SK-N-DZ (cell line): ENCODE measurements at regions not wholly inside any gene's neighbourhood (a gene's known extent, or its start where the extent isn't known, plus 50 kb on each side); places are given as distances from the start of the nearest gene placed in this dataset.

ENCODE experiments used
- DNase-seq: peaks from one replicate; pipeline ENCODE4 v3.0.0-alpha.2; 2015; ENCODE audit warnings: low spot score

DNA sequence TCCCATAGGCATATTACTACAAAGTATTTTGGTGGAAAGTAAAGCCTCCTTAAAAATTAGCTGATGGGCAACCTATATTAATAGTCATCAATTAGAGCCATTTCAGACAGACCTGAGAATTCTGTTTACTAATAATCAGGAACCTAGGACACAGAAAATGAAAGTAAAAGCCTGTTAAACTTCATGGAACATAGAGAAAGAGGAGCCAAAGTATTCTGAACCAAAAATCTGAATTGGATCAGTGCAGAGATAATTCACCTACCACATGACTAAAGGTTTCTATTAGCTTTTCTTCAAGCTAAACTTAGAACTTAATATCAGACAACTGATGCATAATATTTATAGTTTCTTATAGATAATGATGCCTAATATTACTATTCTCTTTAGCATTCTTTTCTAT lies 204.5 kb upstream of the RHOBTB1 start:
- no peak for DNase-seq

DNA sequence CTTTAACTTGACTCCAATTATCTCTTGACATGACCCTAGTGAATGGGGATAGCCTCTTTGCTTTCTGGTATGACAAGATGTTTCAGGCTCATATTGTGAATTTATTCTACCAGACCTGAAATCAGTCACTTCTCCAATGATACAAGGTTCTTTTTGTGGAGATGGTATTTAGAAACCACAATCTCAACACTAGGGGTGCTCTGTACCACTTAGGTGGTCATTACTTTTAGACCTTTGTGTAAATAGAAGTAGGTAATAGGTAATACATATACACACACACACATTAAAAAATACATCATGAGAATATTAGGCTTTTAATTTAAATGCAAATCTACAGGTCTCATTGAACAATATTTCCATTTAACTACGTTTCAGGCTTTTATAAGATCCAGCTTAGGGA lies 199.0 kb upstream of the RHOBTB1 start:
- DNase-seq, result no peak

DNA sequence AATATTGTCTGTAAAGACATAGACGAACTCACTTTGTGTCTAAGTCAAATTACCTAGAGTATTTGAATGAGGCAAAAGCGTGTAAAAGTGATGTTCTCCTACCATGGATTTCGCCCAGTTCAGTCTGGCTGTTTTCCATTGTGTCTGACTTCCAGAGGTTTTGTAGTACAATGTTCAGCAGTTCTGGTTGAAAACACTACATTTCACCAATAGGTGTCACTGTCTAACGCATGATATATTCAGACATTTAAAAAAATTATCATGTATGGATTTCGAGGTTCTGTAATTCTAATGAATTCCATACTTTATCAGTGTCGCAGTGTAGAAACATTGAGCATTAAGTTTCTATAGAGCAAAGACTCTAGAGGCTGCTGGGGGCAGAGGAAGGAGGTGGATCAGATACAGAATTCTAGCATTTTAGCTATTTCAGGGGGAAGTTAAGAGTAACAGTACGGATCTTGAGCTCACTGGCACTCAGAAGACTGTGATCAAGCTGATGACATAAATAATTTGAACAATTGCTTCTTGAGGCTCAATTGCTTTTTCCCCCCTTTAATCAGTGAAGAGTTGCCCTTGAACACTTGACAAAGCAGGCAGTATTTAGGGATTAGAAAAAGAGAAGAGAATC lies 196.9 kb upstream of the RHOBTB1 start:
- DNase-seq, result peak; percentile 70

DNA sequence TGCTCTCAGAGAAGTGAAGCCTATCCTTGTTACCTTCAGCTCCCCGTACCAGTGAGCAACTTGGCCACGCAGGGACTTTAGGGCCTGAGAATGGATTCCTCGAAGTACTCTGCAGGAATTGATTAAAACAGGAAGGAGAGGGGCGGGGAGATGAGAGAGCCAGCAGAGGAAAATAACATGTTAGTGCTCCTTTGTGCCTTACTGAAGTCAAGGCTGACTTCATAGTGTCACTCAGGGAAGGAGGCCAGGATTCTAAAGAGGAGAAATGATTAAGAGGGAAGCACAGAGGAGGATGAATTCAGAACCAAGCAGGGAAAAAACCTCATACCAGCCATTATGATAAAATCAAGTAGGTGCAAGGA lies 195.6 kb upstream of the RHOBTB1 start:
- no peak for DNase-seq

DNA sequence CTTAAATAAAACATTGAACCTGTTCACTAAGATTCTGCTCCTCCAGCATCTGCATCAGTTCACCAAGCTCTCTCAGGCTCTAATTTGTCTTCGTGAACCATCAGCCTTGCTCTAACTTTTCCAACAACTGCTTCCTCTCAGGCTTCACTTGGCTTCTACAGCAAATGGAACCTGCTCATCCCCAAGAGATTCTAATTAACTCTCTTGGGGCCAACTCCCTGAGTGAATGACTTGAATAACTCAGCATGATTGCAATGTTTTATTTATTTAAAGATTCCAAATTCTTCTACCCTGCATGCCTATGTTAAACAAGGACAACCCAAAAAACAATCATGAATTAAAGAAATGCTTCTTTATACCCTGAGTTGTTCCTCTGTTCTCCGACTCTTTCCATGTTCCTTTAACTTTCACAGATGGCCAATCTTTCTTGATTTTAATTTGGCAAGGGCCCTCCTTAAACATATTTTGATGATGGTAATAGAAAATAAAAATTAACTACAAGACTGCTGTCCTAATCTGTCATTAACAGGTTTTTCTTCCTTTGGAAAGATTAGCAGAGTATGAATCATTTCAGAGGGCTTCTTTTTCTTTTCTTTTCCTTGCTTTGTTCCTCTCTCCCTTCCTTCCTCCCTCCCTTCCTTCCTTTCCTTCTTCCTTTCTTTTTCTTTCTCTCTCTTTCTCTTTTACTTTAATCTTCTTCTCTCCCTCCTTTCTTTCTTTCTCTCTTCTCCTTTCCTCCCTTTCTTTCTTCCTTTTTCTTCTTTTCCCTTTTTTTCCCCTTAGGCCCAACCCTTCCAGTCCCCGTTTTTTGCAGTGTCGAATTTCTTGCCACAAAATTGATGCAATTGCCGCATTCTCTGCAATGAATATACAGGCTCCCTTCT lies 195.0 kb upstream of the RHOBTB1 start:
- no peak for DNase-seq

DNA sequence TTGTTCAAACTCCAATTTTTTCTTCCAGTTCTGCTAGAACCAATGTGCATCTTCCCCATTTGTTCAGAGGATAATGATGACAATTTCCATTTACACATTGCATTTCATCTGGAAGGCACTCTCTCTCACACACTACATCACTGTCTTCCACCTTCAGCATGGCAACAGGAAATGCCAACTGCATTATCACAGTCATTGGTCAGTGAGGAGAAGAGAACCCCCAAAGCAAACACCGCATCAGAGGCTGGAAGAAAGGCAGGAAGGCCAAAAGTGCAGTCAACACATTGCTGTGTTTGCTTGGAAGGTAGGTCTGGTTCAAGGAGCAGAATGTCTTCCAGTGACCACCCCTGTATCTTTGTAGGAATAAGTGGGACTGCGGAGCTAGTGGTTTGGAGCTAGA lies 192.2 kb upstream of the RHOBTB1 start:
- DNase-seq, result no peak

DNA sequence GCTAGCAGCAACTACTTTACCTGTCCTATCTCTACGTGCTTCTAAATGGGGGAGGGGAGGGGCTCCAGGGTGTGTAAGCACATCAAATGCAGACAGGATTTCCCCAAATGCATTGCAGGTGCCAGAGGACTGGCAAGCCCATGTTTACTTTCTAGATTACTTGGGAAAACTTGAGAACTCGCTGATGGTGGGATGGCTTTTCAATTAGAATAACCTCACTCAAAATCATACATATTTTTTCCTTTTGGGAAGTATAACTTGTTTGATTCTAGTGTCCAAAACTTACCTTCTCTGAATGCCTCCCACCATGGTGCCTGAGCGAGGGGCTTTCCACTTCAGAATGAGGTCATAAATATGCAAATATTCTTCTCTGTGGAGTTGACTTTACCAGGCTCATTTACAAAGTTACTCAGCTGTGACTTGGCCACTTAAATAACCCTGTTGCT lies 191.3 kb upstream of the RHOBTB1 start:
- DNase-seq, result no peak

GRCh38 chr10:61130366-61130765 lies 186.4 kb upstream of the RHOBTB1 start:
- no peak for DNase-seq

- no peak for DNase-seq
These were observed 184.2 kb upstream of the RHOBTB1 start for GRCh38 chr10:61128196-61128595.

DNA sequence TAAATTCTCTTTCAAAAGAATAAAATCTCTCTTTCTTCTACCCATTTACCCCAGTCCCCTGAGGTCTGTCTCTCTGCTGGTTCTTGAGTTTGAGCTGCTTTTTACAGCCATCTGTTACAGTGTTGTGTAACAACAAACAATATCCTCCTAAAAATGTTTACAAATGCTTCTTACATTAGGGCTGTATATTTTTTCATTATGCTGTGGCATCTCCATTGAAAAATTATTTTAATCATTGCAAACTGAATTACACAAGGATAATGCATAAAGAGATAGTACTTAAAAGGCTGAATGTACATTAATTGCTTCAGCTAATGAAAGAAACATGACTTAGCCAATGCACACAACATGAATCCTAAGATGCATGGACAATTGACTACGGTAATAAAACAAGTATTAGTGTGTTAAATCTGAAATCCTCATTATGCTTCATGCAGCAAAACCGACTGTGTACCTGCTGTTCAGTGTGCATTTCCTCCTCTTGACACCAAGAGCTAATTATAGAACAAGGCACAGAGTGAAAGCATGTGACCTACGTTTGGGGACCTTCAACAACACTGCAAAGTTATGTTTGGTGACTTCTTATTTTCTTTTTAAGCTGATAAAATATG lies 181.7 kb upstream of the RHOBTB1 start:
- DNase-seq, result no peak

GRCh38 chr10:61124756-61125530 lies 181.0 kb upstream of the RHOBTB1 start:
- no peak for DNase-seq

DNA sequence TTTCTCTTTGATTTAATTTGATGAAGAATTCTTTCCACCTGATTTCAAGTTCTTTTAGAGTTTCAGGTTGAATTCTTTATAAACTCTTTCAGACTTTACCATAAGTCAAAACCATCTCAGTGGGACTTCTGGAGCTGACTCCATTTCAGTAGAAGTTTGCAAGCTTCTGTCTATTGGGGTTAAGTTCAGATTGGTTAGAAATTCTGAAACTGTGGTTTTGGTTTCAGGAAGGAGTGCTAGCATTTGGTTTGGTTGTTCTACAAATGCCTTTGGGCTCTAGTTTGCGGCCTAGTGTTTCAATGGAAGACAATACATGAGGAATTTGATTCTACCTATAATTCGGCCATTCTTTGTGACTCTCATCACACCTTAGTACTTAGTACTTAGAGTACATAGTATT lies 176.8 kb upstream of the RHOBTB1 start:
- no peak for DNase-seq

DNA sequence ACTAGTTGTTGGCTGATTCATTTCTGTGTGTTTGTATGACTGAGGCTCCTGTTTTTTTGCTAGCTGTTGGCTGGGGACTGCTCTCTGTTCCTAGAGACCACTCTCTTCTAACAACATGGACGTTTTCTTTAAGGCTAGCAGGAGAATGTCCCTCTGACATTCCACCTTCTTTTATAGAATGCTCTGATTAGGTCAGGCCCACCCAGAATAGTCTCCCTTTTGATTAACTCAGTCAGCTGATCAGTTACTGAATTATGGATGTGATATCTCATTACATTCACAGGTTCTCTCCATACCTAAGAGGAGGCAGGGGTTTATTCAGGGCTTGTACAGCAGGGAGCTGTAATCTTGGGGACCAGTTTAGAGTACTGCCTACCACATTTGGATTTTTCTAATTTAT lies 175.6 kb upstream of the RHOBTB1 start:
- no peak for DNase-seq

GRCh38 chr10:61115897-61116296 lies 171.9 kb upstream of the RHOBTB1 start:
- DNase-seq, result no peak

DNA sequence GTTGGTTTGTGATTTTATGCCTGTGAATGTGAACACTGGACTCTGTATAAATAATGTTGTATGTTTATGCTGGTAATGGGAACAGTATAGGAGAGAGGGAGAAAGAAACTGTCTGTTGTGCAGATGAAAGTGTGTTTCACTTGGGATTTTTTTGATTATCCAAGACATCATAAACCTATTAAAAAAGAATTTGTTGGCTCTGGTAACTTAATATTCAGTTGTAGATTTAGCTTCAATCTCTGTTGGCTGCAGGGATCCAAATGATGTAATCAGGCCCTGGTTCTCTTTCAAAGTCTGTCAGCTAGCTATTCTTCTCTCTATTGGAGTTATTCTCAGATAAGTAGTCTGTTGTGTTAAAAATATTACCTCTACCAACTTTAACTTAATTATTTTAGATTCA lies 168.8 kb upstream of the RHOBTB1 start:
- DNase-seq, result no peak

DNA sequence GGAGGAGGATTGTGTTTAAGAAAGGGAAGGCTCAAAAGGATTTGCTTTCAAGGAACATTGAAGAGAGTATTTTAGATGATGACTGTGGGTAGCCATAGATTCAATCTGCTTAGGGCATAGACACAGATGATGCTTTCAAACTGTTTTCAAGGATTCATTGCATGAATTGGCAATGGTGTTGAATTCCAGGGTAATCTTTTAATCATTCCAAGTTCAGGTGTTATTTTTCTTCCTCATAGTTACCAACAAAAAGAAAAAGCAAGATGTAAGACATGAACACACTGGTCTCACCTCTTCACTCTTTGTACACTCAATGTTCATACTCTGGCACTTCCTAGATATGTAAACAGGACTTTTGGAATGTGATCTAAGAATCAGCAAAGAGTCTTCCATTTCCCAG lies 167.0 kb upstream of the RHOBTB1 start:
- no peak for DNase-seq

DNA sequence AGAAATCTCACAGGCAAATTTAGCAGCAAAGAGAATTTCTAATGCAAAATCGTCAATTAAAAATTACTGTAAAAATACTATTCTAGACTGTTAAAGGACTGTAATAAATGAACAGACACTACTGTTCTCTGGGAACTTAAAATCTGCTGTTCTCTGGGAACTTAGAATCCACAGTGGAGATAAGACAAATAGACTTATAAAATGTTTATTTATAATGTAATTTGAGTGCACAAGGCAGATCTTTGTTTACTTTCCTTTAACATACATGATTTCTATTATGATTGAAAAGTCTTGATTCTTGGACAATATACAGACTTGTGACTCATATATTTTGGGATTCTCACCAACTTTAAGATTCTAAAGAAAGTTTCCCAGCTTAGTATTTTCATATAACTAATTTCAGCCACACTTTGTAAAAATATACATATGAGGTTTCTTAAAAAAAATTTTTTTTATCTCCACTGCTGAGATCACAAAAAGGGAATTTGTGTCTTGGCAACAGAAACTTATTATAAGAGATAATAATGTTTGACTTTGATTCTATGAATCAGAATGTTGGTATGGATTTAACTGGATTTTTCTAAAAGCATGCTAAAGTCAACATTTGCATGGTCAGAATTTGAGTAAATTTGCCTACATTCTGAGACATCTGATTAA lies 166.3 kb upstream of the RHOBTB1 start:
- no peak for DNase-seq

- no peak for DNase-seq
These were observed 164.9 kb upstream of the RHOBTB1 start for GRCh38 chr10:61108915-61109314.

DNA sequence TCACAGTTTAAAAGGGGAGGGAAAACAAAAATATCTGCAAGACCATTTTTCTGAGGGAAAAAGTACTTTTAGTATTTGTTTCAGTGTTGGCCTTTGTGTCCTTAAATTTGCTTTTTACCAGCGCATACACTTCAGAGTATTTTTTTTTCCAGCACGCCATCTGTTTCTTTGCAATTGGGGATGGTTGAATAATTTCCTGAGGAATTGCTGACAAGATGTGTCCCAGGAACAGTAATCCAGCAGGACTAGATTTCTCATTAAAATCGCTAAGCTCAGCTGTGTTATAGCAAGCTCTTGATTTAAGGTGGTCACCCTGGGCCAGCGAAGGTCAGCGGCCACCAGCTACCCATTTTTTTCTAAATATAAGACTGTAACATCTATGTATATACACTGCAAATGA lies 156.9 kb upstream of the RHOBTB1 start:
- no peak for DNase-seq

DNA sequence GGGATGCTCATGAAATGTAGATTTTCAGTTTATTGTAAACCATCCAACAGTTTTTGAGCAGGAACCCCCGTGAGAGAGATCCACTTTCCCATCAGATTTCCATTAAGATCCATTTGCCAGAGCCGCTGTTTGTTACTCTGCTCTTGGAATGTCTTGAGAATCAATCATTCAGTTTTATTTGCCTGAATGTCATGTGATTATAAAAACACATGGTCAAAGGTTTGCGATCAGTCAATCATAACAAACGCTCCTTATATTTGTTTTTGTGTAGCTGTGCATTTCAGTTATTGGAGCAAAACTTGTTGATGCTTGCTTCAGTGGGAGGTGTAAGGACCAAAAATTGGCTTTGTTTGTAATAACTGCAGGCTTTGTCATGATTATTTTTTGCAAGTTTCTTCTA lies 155.8 kb upstream of the RHOBTB1 start:
- DNase-seq, result no peak

DNA sequence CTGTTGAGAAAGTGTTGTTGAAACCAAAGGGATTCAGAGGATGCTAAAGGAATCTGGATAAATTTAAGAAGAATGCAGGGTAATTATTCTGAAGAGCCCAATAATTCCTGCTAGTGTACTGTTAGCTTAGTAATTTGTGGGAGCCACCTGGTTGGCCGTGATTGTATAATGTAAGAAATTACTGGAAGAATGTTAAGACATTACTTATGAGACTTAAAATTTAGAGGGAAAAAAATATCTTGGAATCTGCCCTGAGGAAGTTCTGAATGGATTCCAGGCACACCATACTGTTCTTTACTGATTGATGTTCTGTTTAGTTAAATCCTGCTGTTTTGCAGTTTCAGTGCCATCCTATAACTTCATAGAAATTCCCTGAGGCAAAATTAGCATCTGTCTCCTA lies 155.0 kb upstream of the RHOBTB1 start:
- DNase-seq, result no peak

DNA sequence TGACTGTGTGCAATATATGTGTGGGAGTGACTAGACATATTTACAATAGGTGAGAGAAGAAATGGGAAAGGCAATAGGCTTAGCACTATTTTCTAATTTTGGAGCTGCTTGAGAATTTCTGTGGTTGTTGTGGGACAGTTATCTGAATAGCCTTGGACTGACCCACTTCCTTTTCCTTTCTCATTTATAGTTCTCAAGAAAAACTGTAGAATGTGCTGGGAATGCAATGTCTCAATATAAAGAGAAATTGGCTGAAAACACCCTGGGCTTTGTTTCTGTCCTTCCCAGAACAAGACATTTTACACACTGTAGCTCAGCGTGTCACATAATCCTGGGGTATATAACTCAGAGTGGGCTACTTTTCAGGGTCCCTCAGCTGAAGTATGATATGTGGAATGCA lies 153.0 kb upstream of the RHOBTB1 start:
- no peak for DNase-seq
